ENCODE measurements at regions not wholly inside any gene's neighbourhood (a gene's known extent, or its start where the extent isn't known, plus 50 kb on each side); places are given as distances from the start of the nearest gene placed in this dataset.

DNA sequence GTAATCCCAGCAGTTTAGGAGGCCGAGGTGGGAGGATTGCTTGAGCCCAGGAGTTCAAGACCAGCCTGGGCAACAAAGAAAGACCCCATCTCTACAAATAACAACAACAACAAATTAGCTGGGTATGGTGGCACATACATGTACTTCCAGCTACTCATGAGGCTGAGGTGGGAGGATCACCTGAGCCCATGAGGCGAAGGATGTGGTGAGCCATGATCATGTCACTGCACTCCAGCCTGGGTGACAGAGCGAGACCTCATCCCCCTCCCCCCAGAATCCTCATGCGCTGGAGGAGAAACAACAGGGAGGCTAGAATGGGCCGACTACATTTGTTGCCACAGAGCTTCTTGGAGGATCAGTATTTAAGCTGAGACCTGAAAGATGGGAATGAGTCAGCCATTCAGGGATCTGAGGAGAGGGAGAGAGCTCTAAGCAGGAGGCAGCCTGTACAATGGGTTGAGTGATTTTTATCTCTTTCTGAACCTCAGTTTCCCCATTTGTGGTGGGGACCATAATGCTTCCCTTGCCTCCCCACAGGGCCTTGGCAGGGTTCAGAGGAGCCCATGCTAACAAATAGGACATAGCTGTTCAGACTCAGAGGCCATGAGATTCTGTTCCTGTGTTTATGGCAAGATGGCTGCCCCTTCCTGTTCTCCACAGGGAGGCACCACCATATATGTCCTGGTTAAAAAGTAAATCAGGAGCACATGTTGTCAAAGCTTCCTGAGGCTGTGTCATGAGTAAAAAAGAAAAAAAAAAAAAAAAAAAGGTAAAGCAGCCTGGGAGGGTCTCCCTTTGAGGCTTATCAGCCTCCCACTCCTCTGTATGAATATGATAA lies 131.4 kb upstream of the HAAO start:
- H3K9ac ChIP-seq (ENCODE audit: low read length in 2 of 2), result peak overlapping the region; percentile 58 to 67
- no peaks in the 10 kb centered on the region for H3K27me3 ChIP-seq (ENCODE audit: control insufficient read depth in 1 of 2, insufficient read depth in 2 of 2, low read length in 2 of 2)
- peaks cover 76% of the 10 kb centered on the region for H3K4me1 ChIP-seq (ENCODE audit: control insufficient read depth, insufficient read depth, low read length)
- peak overlapping the region; percentile 94 for H3K27ac ChIP-seq (ENCODE audit: low read length)
- peak overlapping the region; percentile 24 to 44 for H3K4me3 ChIP-seq (ENCODE audit: low read length in 2 of 2)
- H3K9me3 ChIP-seq (ENCODE audit: control insufficient read depth in 2 of 2, low read length in 2 of 2), result no peaks in the 10 kb centered on the region
- H3K36me3 ChIP-seq (ENCODE audit: control insufficient read depth in 2 of 2, insufficient read depth in 2 of 2, low read length in 2 of 2), result no peaks in the 10 kb centered on the region

DNA sequence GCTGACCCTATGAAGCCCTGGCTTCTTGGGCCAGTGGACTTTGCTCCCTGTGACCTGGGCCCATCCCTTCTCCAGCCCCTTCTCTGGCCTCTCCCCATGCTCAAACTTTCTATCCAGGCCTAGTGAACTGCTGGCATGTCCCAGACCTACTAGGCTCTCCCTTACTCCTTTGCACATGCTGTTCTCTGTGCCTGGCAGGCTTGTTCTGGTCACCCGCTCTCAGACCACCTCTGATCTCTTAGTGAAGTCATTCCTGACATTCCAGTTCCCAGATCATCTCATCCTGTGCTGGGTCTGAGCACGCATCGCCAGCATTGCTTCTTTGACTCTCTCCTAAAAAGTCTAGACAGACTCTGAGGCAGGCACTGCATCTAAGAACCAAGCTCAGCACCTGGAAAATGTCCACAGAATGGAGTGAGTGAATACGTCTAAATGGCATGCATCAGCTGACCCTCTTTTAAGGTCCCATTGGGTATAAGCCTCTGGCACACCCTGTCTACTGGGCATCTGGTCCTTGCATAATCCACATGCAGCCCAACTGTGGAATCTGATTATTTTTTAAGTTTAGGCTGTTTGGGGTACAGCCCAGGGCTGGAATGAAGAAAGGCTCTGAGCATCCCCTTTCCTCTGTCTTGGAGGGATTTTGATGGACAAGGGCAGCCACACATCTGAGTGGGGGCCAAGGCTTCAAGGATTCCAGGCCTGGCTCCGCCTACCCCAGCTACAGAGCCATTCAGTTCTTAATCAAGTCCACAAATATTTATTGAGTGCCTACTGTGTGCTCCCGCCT lies 130.6 kb upstream of the HAAO start:
- Histone ChIP-seq H3K4me3 (ENCODE audit: low read length in 2 of 2) (peak overlapping the region in 1 of 2 donors; percentile 40), H3K27ac (ENCODE audit: low read length) (peak overlapping the region; percentile 94), H3K4me1 (ENCODE audit: control insufficient read depth, insufficient read depth, low read length) (peaks cover 68% of the 10 kb centered on the region), H3K9ac (ENCODE audit: low read length in 2 of 2) (peak overlapping the region; percentile 36 to 67), H3K27me3 (ENCODE audit: control insufficient read depth in 1 of 2, insufficient read depth in 2 of 2, low read length in 2 of 2) (no peaks in the 10 kb centered on the region), H3K36me3 (ENCODE audit: control insufficient read depth in 2 of 2, insufficient read depth in 2 of 2, low read length in 2 of 2) (no peaks in the 10 kb centered on the region), H3K9me3 (ENCODE audit: control insufficient read depth in 2 of 2, low read length in 2 of 2) (no peaks in the 10 kb centered on the region)

DNA sequence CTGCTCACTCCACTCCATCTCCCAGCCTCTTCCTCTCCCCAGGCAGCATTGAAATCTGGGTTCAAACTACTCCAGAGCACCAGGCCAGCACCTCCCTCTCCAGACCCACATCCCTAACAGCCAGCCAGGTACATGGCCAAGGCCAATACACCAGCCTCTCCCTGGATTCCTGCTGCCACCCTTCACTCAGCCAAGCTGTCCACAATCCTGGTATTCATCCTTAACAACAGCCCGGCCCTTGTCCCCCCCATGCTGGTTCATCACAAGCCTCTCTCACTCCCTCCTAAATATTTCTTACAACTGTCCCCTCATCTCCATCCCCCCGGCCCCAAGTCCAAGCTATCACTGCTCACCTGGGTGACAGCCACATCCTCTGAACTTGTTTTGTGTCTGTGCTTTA lies 129.9 kb upstream of the HAAO start:
- H3K36me3 ChIP-seq (ENCODE audit: control insufficient read depth in 2 of 2, insufficient read depth in 2 of 2, low read length in 2 of 2), result no peaks in the 10 kb centered on the region
- no peaks in the 10 kb centered on the region for H3K27me3 ChIP-seq (ENCODE audit: control insufficient read depth in 1 of 2, insufficient read depth in 2 of 2, low read length in 2 of 2)
- H3K9me3 ChIP-seq (ENCODE audit: control insufficient read depth in 2 of 2, low read length in 2 of 2), result no peaks in the 10 kb centered on the region
- H3K4me3 ChIP-seq (ENCODE audit: low read length in 2 of 2), result peak overlapping the region in 1 of 2 donors; percentile 40
- H3K4me1 ChIP-seq (ENCODE audit: control insufficient read depth, insufficient read depth, low read length), result peaks cover 61% of the 10 kb centered on the region
- H3K27ac ChIP-seq (ENCODE audit: low read length), result peak overlapping the region; percentile 94
- peak overlapping the region; percentile 12 to 36 for H3K9ac ChIP-seq (ENCODE audit: low read length in 2 of 2)

DNA sequence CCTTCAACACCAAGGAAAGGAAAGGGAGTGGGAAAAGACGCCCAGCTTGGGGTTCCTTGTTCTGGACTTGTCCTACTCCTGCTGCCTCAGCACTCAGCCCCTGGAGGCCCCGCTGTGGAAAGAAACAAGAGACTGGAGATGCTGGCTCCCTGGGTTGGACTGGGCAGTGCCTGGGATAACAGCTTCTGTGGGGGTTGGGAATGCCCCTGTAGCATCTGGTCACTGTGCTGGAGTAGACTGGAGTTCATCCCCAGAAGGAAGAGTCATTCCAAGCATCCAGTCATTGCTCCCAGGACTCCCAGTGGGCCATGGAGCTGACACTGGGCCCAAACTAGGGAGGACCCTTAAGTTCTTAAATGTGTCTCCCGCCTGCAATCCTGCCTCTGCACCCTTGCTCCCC lies 129.3 kb upstream of the HAAO start:
- H3K27ac ChIP-seq (ENCODE audit: low read length), result peak overlapping the region; percentile 94
- peaks cover 59% of the 10 kb centered on the region for H3K4me1 ChIP-seq (ENCODE audit: control insufficient read depth, insufficient read depth, low read length)
- H3K9ac ChIP-seq (ENCODE audit: low read length in 2 of 2), result no peak overlapping the region
- H3K9me3 ChIP-seq (ENCODE audit: control insufficient read depth in 2 of 2, low read length in 2 of 2), result no peaks in the 10 kb centered on the region
- no peaks in the 10 kb centered on the region for H3K36me3 ChIP-seq (ENCODE audit: control insufficient read depth in 2 of 2, insufficient read depth in 2 of 2, low read length in 2 of 2)
- no peak overlapping the region for H3K4me3 ChIP-seq (ENCODE audit: low read length in 2 of 2)
- no peaks in the 10 kb centered on the region for H3K27me3 ChIP-seq (ENCODE audit: control insufficient read depth in 1 of 2, insufficient read depth in 2 of 2, low read length in 2 of 2)

DNA sequence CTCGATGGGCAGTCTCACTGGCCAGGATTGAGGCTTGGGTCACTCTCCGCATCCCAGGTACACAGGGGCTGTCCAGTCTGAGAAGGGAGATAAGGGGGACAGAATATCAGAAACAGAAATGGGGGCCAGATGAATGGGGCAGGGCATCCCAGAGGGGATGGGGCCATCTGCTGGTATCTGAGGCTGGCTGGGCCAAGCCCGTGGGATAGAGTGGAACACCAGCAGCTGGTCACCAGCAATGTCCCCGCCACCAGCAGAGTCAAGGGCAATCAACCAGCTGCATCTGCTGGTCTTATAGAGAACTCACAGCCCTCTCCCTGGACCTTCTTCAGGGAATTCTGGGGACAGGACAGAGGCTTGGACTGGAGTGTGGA lies 128.8 kb upstream of the HAAO start:
- no peak overlapping the region for H3K4me3 ChIP-seq (ENCODE audit: low read length in 2 of 2)
- no peak overlapping the region for H3K9ac ChIP-seq (ENCODE audit: low read length in 2 of 2)
- no peaks in the 10 kb centered on the region for H3K36me3 ChIP-seq (ENCODE audit: control insufficient read depth in 2 of 2, insufficient read depth in 2 of 2, low read length in 2 of 2)
- H3K9me3 ChIP-seq (ENCODE audit: control insufficient read depth in 2 of 2, low read length in 2 of 2), result no peaks in the 10 kb centered on the region
- no peaks in the 10 kb centered on the region for H3K27me3 ChIP-seq (ENCODE audit: control insufficient read depth in 1 of 2, insufficient read depth in 2 of 2, low read length in 2 of 2)
- peaks cover 53% of the 10 kb centered on the region for H3K4me1 ChIP-seq (ENCODE audit: control insufficient read depth, insufficient read depth, low read length)
- peak overlapping the region; percentile 94 for H3K27ac ChIP-seq (ENCODE audit: low read length)

DNA sequence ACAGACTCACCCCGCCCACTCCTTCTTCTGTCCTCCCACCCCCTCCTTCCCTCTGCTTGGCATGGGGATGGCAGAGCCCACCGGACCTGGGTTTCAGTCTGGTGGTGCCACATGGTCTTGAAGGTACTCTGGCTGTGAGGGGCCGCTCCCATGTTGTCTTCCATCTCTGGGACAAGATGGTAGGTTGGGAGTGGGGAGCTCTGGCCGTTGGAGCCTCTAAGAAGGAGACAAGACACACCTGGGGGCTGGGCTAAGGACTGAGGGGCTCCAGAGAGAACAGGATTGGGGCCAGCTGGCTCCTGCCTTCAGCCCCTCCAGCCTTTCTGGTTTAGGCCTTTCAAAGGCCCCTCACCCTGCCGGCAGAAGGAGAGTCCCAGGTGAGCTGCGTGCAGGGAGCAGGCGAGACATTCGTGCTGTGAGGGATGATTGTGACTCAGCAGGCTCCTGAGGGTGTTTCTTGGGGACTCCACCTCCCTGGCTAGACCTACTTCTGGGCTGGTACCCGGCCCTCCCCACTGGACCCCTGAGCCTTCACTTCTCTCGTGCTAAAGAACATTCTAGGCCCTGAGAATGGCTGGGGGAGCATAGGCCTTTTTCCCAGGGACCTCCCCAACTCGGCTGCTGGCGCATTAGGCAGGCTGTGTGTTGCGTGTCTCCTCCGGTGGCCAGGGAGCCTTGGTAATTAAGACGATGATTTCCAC lies 128.2 kb upstream of the HAAO start:
- Histone ChIP-seq H3K4me3 (ENCODE audit: low read length in 2 of 2) (no peak overlapping the region), H3K36me3 (ENCODE audit: control insufficient read depth in 2 of 2, insufficient read depth in 2 of 2, low read length in 2 of 2) (no peaks in the 10 kb centered on the region), H3K27me3 (ENCODE audit: control insufficient read depth in 1 of 2, insufficient read depth in 2 of 2, low read length in 2 of 2) (no peaks in the 10 kb centered on the region), H3K4me1 (ENCODE audit: control insufficient read depth, insufficient read depth, low read length) (peaks cover 48% of the 10 kb centered on the region), H3K27ac (ENCODE audit: low read length) (no peak overlapping the region), H3K9ac (ENCODE audit: low read length in 2 of 2) (no peak overlapping the region), H3K9me3 (ENCODE audit: control insufficient read depth in 2 of 2, low read length in 2 of 2) (no peaks in the 10 kb centered on the region)

DNA sequence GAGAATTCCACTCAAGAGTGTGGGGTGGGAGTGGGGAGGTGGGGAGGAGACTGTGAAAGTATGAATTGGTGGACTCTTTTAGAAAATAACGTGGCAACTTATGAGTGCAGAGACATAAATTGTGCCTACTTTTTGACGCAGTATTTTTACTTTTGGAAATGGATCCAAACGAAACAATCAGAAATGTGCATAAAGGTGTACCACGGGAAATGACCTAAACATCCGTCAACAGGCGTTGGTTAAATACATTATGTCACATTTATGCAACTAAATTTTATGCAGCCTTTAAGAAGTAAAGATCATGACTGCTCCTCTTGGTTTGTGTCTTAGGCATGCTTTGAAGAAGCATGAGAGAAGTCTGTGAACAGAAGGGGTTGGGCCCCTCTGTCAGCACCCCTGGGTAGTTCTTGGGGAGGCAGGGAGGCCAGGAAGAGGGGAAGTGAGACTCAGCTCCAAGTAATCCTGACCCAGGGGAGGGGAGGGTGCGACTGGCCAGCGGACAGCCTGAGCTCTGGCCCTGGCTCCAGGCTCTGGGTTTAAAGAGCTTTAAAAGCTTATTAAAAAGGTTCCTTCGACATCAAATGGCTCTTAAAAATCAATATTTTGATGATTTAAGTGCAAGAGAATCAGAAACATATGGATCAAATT lies 126.4 kb upstream of the HAAO start:
- no peaks in the 10 kb centered on the region for H3K27me3 ChIP-seq (ENCODE audit: control insufficient read depth in 1 of 2, insufficient read depth in 2 of 2, low read length in 2 of 2)
- H3K4me3 ChIP-seq (ENCODE audit: low read length in 2 of 2), result no peak overlapping the region
- H3K9ac ChIP-seq (ENCODE audit: low read length in 2 of 2), result no peak overlapping the region
- H3K9me3 ChIP-seq (ENCODE audit: control insufficient read depth in 2 of 2, low read length in 2 of 2), result no peaks in the 10 kb centered on the region
- peaks cover 30% of the 10 kb centered on the region for H3K4me1 ChIP-seq (ENCODE audit: control insufficient read depth, insufficient read depth, low read length)
- no peak overlapping the region for H3K27ac ChIP-seq (ENCODE audit: low read length)
- no peaks in the 10 kb centered on the region for H3K36me3 ChIP-seq (ENCODE audit: control insufficient read depth in 2 of 2, insufficient read depth in 2 of 2, low read length in 2 of 2)

DNA sequence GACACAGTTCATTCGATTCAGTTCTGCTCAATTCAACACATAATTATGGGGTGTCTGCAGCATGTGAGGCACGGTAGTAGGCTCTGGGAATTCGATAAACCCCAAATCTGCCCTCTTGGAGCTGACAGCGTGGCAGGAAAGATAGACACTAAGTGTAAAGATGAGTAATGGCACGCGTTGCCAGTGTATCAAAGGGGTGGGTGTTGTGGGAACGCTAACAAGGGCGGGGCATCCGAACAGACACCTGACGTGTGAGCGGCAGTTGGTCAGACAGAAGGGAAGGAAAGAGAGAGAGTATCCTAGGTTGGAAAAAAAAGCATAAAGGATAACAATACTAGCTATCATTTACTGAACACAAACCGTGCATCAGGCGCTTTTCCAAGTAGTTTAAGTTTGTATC lies 125.7 kb upstream of the HAAO start:
- Histone ChIP-seq H3K27ac (ENCODE audit: low read length) (no peak overlapping the region), H3K9me3 (ENCODE audit: control insufficient read depth in 2 of 2, low read length in 2 of 2) (no peaks in the 10 kb centered on the region), H3K4me1 (ENCODE audit: control insufficient read depth, insufficient read depth, low read length) (peaks cover 22% of the 10 kb centered on the region), H3K4me3 (ENCODE audit: low read length in 2 of 2) (no peak overlapping the region), H3K36me3 (ENCODE audit: control insufficient read depth in 2 of 2, insufficient read depth in 2 of 2, low read length in 2 of 2) (no peaks in the 10 kb centered on the region), H3K9ac (ENCODE audit: low read length in 2 of 2) (no peak overlapping the region), H3K27me3 (ENCODE audit: control insufficient read depth in 1 of 2, insufficient read depth in 2 of 2, low read length in 2 of 2) (no peaks in the 10 kb centered on the region)

DNA sequence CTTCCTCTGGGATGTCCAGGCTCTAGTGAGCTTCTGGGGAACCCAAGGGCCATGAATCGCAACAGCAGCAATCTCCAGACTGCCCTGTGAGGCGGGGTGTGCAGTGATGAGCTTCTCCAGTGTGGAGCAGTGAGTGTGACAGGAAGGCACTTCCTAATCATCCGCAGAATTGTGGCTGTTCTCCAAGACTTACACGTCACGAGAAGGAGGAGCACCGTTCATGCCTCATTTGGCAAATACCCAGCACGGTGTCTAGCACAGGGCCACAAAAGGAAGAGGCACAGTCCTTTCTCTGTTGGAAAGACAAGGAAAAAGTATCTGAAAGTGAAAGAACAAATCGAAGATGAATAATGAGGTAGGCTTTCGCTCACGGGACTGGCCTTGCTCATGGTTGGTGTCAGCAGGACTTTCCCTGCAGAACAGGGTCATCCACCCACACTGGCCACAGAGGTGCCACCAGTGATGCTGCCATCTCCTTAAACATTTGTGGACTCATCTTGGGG lies 125.1 kb upstream of the HAAO start:
- H3K4me3 ChIP-seq (ENCODE audit: low read length in 2 of 2), result peak overlapping the region in 1 of 2 donors; percentile 3
- peaks cover 16% of the 10 kb centered on the region for H3K4me1 ChIP-seq (ENCODE audit: control insufficient read depth, insufficient read depth, low read length)
- H3K36me3 ChIP-seq (ENCODE audit: control insufficient read depth in 2 of 2, insufficient read depth in 2 of 2, low read length in 2 of 2), result no peaks in the 10 kb centered on the region
- no peaks in the 10 kb centered on the region for H3K9me3 ChIP-seq (ENCODE audit: control insufficient read depth in 2 of 2, low read length in 2 of 2)
- H3K9ac ChIP-seq (ENCODE audit: low read length in 2 of 2), result no peak overlapping the region
- no peak overlapping the region for H3K27ac ChIP-seq (ENCODE audit: low read length)
- no peaks in the 10 kb centered on the region for H3K27me3 ChIP-seq (ENCODE audit: control insufficient read depth in 1 of 2, insufficient read depth in 2 of 2, low read length in 2 of 2)

DNA sequence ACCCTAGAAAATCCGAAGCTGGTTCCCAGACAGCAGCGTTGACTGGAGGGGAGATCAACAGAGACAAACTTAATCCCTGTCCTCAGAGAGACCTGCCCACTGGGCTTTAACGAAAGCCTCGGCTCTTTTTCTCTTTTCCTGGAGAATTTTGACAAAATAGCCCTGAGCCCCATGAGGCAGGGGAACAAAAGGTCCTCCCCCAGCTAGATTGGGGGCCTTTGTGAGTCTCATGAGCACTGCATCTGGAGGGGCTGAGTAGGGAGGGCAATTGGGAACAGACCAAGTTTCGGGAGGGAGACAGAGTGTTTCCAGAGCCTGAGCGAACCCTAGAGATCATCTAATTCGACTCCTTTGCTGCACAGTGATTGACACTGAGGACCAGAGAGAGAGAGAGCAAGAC lies 123.9 kb upstream of the HAAO start:
- H3K4me3 ChIP-seq (ENCODE audit: low read length in 2 of 2), result no peak overlapping the region
- no peaks in the 10 kb centered on the region for H3K27me3 ChIP-seq (ENCODE audit: control insufficient read depth in 1 of 2, insufficient read depth in 2 of 2, low read length in 2 of 2)
- peaks cover 5% of the 10 kb centered on the region for H3K4me1 ChIP-seq (ENCODE audit: control insufficient read depth, insufficient read depth, low read length)
- no peaks in the 10 kb centered on the region for H3K9me3 ChIP-seq (ENCODE audit: control insufficient read depth in 2 of 2, low read length in 2 of 2)
- no peak overlapping the region for H3K9ac ChIP-seq (ENCODE audit: low read length in 2 of 2)
- H3K36me3 ChIP-seq (ENCODE audit: control insufficient read depth in 2 of 2, insufficient read depth in 2 of 2, low read length in 2 of 2), result no peaks in the 10 kb centered on the region
- no peak overlapping the region for H3K27ac ChIP-seq (ENCODE audit: low read length)
